CD4-positive, alpha-beta memory T cell (primary cell): ENCODE measurements at regions not wholly inside any gene's neighbourhood (a gene's known extent, or its start where the extent isn't known, plus 50 kb on each side); places are given as distances from the start of the nearest gene placed in this dataset.

ENCODE experiments used
- CTCF ChIA-PET: fragments of 350-600 bp; sonication (Branson Sonifier 250); formaldehyde crosslinking; loops from one replicate; lab custom pipeline; 2021; ENCODE audit warnings: inconsistent platforms; ENCODE audit not compliant: partially characterized antibody; lab: Charles Lee
- POLR2A ChIA-PET: fragments of 350-600 bp; sonication (Branson Sonifier 250); formaldehyde crosslinking; loops from one replicate; lab custom pipeline; 2021; ENCODE audit not compliant: partially characterized antibody; lab: Charles Lee
- DNase-seq, 5 donors: peaks; one replicate each; pipeline versions ENCODE4 v3.0.0 to v3.0.0-alpha.2; 2020 to 2022; ENCODE audit warnings: mixed read lengths in 1 of 5
- H3K27ac ChIP-seq: one replicate; pipeline ENCODE4 v1.7.0; 2013; ENCODE audit warnings: low read depth, low read length
- H3K27me3 ChIP-seq: 2 replicates; pipeline ENCODE4 v1.7.0; 2013; ENCODE audit warnings: mild to moderate bottlenecking, low read length, moderate library complexity; ENCODE audit not compliant: insufficient read depth
- H3K36me3 ChIP-seq: 2 replicates; pipeline ENCODE4 v1.7.0; 2013; ENCODE audit warnings: mild to moderate bottlenecking, low read length, moderate library complexity; ENCODE audit not compliant: insufficient read depth
- H3K4me1 ChIP-seq: 2 replicates; pipeline ENCODE4 v1.7.0; 2013; ENCODE audit warnings: mild to moderate bottlenecking, low read length, moderate library complexity; ENCODE audit not compliant: insufficient read depth
- H3K4me3 ChIP-seq, 2 donors: one replicate each; pipeline ENCODE4 v1.7.0; 2013; ENCODE audit warnings: low read length in 2 of 2, mild to moderate bottlenecking in 1 of 2
- H3K9me3 ChIP-seq, 2 donors: one replicate each; pipeline ENCODE4 v1.7.0; 2013; ENCODE audit warnings: low read length in 2 of 2, control low read depth in 1 of 2; ENCODE audit not compliant: control insufficient read depth in 1 of 2
- H3K27ac Mint-ChIP-seq, 7 donors: one replicate each; pipeline ENCODE4 v1.8.0; 2020 to 2021; ENCODE audit warnings: mixed read lengths in 7 of 7, mild to moderate bottlenecking in 6 of 7, inconsistent platforms in 3 of 7, moderate library complexity in 3 of 7
- H3K27me3 Mint-ChIP-seq, 2 donors: one replicate each; pipeline ENCODE4 v1.8.0; 2020 to 2021; ENCODE audit warnings: mixed read lengths in 2 of 2
- H3K36me3 Mint-ChIP-seq, 2 donors: one replicate each; pipeline ENCODE4 v1.8.0; 2020 to 2021; ENCODE audit warnings: mixed read lengths in 2 of 2, inconsistent platforms in 1 of 2, mild to moderate bottlenecking in 1 of 2
- H3K4me1 Mint-ChIP-seq, 4 donors: one replicate each; pipeline ENCODE4 v1.8.0; 2020 to 2021; ENCODE audit warnings: mixed read lengths in 4 of 4, mild to moderate bottlenecking in 1 of 4
- H3K4me3 Mint-ChIP-seq, 8 donors: one replicate each; pipeline ENCODE4 v1.8.0; 2020 to 2021; ENCODE audit warnings: mixed read lengths in 8 of 8, mild to moderate bottlenecking in 7 of 8, moderate library complexity in 6 of 8, inconsistent platforms in 3 of 8
- H3K9me3 Mint-ChIP-seq, 8 donors: one replicate each; pipeline ENCODE4 v1.8.0; 2020 to 2021; ENCODE audit warnings: mixed read lengths in 8 of 8, mild to moderate bottlenecking in 5 of 8, inconsistent platforms in 3 of 8, moderate library complexity in 1 of 8
- intact Hi-C: fragments of 100-400 bp; cut with micrococcal nuclease; formaldehyde crosslinking; loops from one replicate; pipeline ENCODE4 v1.15.1; 2023

- ChIA-PET CTCF (no interaction called here), POLR2A (no interaction called here)
- Histone ChIP-seq H3K9me3 (no peaks in the 10 kb centered on the region), H3K4me1 (no peaks in the 10 kb centered on the region), H3K4me3 (no peak overlapping the region), H3K27me3 (no peaks in the 10 kb centered on the region), H3K27ac (no peak overlapping the region), H3K36me3 (no peaks in the 10 kb centered on the region)
- Mint-ChIP-seq H3K4me1 (no peaks in the 10 kb centered on the region), H3K27ac (no peak overlapping the region), H3K27me3 (peaks cover 5 to 12% of the 10 kb centered on the region in 2 donors), H3K4me3 (no peak overlapping the region), H3K9me3 (peaks cover 0 to 5% (median 0%) of the 10 kb centered on the region in 8 donors), H3K36me3 (no peaks in the 10 kb centered on the region)
- no peak for DNase-seq
- intact Hi-C loops: no loop called here
Observed at GRCh38 chr22:48057116-48057835, 1294.8 kb downstream of the TBC1D22A start.

GRCh38 chr22:48055827-48056226, 1293.4 kb downstream of the TBC1D22A start:
- no peaks in the 10 kb centered on the region for H3K36me3 ChIP-seq
- Mint-ChIP-seq H3K27ac (no peak overlapping the region), H3K9me3 (peaks cover 0 to 7% (median 0%) of the 10 kb centered on the region in 8 donors), H3K27me3 (peaks cover 6 to 12% of the 10 kb centered on the region in 2 donors), H3K4me3 (no peak overlapping the region), H3K36me3 (no peaks in the 10 kb centered on the region), H3K4me1 (no peaks in the 10 kb centered on the region)
- no peak for DNase-seq
- CTCF ChIA-PET: no interaction called here
- no peak overlapping the region for H3K4me3 ChIP-seq
- no peaks in the 10 kb centered on the region for H3K9me3 ChIP-seq
- intact Hi-C loops: no loop called here
- POLR2A ChIA-PET: no interaction called here
- no peaks in the 10 kb centered on the region for H3K4me1 ChIP-seq
- H3K27ac ChIP-seq: no peak overlapping the region
- no peaks in the 10 kb centered on the region for H3K27me3 ChIP-seq

- no peak overlapping the region for H3K4me3 Mint-ChIP-seq
Observed at GRCh38 chr22:48055185-48055584, 1292.7 kb downstream of the TBC1D22A start.

GRCh38 chr22:48054596-48054995, 1292.1 kb downstream of the TBC1D22A start:
- intact Hi-C loops: no loop called here
- Mint-ChIP-seq H3K4me3 (no peak overlapping the region), H3K27me3 (peaks cover 7 to 12% of the 10 kb centered on the region in 2 donors), H3K4me1 (no peaks in the 10 kb centered on the region), H3K9me3 (peaks cover 0 to 7% (median 0%) of the 10 kb centered on the region in 8 donors), H3K36me3 (no peaks in the 10 kb centered on the region), H3K27ac (no peak overlapping the region)
- Histone ChIP-seq H3K27me3 (no peaks in the 10 kb centered on the region), H3K36me3 (no peaks in the 10 kb centered on the region), H3K4me1 (no peaks in the 10 kb centered on the region), H3K9me3 (no peaks in the 10 kb centered on the region), H3K4me3 (no peak overlapping the region), H3K27ac (no peak overlapping the region)
- no peak for DNase-seq
- ChIA-PET CTCF (no interaction called here), POLR2A (no interaction called here)

More at GRCh38 chr22:48055185-48055584, 1292.7 kb downstream of the TBC1D22A start:
- H3K27me3 Mint-ChIP-seq: peaks cover 7 to 12% of the 10 kb centered on the region in 2 donors
- intact Hi-C loops: no loop called here
- no peaks in the 10 kb centered on the region for H3K4me1 ChIP-seq
- no peak overlapping the region for H3K4me3 ChIP-seq
- no peaks in the 10 kb centered on the region for H3K36me3 Mint-ChIP-seq
- peaks cover 0 to 7% (median 0%) of the 10 kb centered on the region in 8 donors for H3K9me3 Mint-ChIP-seq
- H3K27ac Mint-ChIP-seq: no peak overlapping the region
- no peaks in the 10 kb centered on the region for H3K36me3 ChIP-seq
- no peaks in the 10 kb centered on the region for H3K27me3 ChIP-seq
- ChIA-PET POLR2A (no interaction called here), CTCF (no interaction called here)
- no peak for DNase-seq
- H3K4me1 Mint-ChIP-seq: no peaks in the 10 kb centered on the region
- H3K27ac ChIP-seq: no peak overlapping the region
- no peaks in the 10 kb centered on the region for H3K9me3 ChIP-seq

- no peak for DNase-seq
- Mint-ChIP-seq H3K4me1 (no peaks in the 10 kb centered on the region), H3K27me3 (peaks cover 7 to 10% of the 10 kb centered on the region in 2 donors), H3K4me3 (no peak overlapping the region), H3K36me3 (no peaks in the 10 kb centered on the region), H3K9me3 (peaks cover 0 to 3% (median 0%) of the 10 kb centered on the region in 8 donors), H3K27ac (no peak overlapping the region)
- POLR2A ChIA-PET: no interaction called here
- H3K27ac ChIP-seq: no peak overlapping the region
- H3K4me1 ChIP-seq: no peaks in the 10 kb centered on the region
- intact Hi-C loops: no loop called here
- no peaks in the 10 kb centered on the region for H3K9me3 ChIP-seq
- H3K36me3 ChIP-seq: no peaks in the 10 kb centered on the region
- H3K27me3 ChIP-seq: no peaks in the 10 kb centered on the region
- H3K4me3 ChIP-seq: no peak overlapping the region
- CTCF ChIA-PET: no interaction called here
Observed at GRCh38 chr22:48053973-48054372, 1291.5 kb downstream of the TBC1D22A start.

GRCh38 chr22:48053486-48053885, 1291.0 kb downstream of the TBC1D22A start:
- peaks cover 8 to 10% of the 10 kb centered on the region in 2 donors for H3K27me3 Mint-ChIP-seq
- CTCF ChIA-PET: no interaction called here
- H3K27me3 ChIP-seq: no peaks in the 10 kb centered on the region
- no peaks in the 10 kb centered on the region for H3K9me3 ChIP-seq
- H3K36me3 Mint-ChIP-seq: no peaks in the 10 kb centered on the region
- POLR2A ChIA-PET: no interaction called here
- H3K9me3 Mint-ChIP-seq: peaks cover 0 to 3% (median 0%) of the 10 kb centered on the region in 8 donors
- H3K27ac ChIP-seq: no peak overlapping the region
- no peaks in the 10 kb centered on the region for H3K4me1 Mint-ChIP-seq
- no peak overlapping the region for H3K4me3 ChIP-seq
- no peak overlapping the region for H3K4me3 Mint-ChIP-seq
- H3K4me1 ChIP-seq: no peaks in the 10 kb centered on the region
- no peak for DNase-seq
- intact Hi-C loops: no loop called here
- H3K27ac Mint-ChIP-seq: no peak overlapping the region
- no peaks in the 10 kb centered on the region for H3K36me3 ChIP-seq

GRCh38 chr22:48052621-48052890, 1290.1 kb downstream of the TBC1D22A start:
- Mint-ChIP-seq H3K36me3 (no peaks in the 10 kb centered on the region), H3K27ac (no peak overlapping the region), H3K4me3 (no peak overlapping the region), H3K4me1 (no peaks in the 10 kb centered on the region), H3K9me3 (peaks cover 0 to 3% (median 0%) of the 10 kb centered on the region in 8 donors), H3K27me3 (peaks cover 4 to 6% of the 10 kb centered on the region in 2 donors)
- DNase-seq: no peak
- Histone ChIP-seq H3K36me3 (no peaks in the 10 kb centered on the region), H3K4me1 (no peaks in the 10 kb centered on the region), H3K4me3 (no peak overlapping the region), H3K9me3 (no peaks in the 10 kb centered on the region), H3K27me3 (no peaks in the 10 kb centered on the region), H3K27ac (no peak overlapping the region)
- intact Hi-C loops: no loop called here
- ChIA-PET POLR2A (no interaction called here), CTCF (no interaction called here)
